Astrocyte of the spinal cord (primary cell): ENCODE measurements at regions not wholly inside any gene's neighbourhood (a gene's known extent, or its start where the extent isn't known, plus 50 kb on each side); places are given as distances from the start of the nearest gene placed in this dataset.

Experiments
- DNase-seq: peaks from one replicate; pipeline ENCODE4 v3.0.0; 2011; ENCODE audit warnings: low read depth, low spot score
- H3K4me3 ChIP-seq: 2 replicates; pipeline ENCODE4 v1.5.1; 2011; ENCODE audit warnings: low read depth, mild to moderate bottlenecking, low read length, moderate library complexity
- in situ Hi-C: cut with HindIII; loops from 2 replicates; pipeline ENCODE4 v1.10.0; 2017; ENCODE audit warnings: low sequenced_read_pairs
- TF ChIP-seq, protein P1 (sequence below): IDR thresholded peaks from 2 replicates; pipeline ENCODE4 v1.5.1; 2012; ENCODE audit warnings: low read depth, mild to moderate bottlenecking, low read length, inconsistent platforms

DNA sequence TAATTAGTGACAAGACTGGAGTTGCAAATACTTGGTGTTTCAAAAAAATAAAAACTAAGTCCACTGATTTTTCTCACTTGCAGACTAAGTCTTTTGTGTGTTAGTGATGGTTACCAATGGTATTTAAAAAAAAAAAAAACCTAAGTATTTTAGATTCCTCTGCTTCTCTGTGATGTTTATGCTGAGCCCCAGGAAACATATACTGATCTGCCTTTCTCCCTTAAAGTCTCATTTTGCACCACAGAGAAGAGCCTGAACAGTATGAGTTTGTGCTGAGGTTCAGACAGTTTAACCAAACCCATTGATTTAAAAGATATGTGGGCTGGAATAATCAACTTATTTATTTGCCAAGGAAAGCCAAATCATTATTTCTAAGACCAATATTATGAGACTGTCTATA, 1305.0 kb downstream of the PCDH18 start:
- TF ChIP-seq, protein P1, sequence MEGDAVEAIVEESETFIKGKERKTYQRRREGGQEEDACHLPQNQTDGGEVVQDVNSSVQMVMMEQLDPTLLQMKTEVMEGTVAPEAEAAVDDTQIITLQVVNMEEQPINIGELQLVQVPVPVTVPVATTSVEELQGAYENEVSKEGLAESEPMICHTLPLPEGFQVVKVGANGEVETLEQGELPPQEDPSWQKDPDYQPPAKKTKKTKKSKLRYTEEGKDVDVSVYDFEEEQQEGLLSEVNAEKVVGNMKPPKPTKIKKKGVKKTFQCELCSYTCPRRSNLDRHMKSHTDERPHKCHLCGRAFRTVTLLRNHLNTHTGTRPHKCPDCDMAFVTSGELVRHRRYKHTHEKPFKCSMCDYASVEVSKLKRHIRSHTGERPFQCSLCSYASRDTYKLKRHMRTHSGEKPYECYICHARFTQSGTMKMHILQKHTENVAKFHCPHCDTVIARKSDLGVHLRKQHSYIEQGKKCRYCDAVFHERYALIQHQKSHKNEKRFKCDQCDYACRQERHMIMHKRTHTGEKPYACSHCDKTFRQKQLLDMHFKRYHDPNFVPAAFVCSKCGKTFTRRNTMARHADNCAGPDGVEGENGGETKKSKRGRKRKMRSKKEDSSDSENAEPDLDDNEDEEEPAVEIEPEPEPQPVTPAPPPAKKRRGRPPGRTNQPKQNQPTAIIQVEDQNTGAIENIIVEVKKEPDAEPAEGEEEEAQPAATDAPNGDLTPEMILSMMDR, result no peak
- no peak overlapping the region for H3K4me3 ChIP-seq
- in situ Hi-C loops, result no loop called here
- DNase-seq, result no peak

DNA sequence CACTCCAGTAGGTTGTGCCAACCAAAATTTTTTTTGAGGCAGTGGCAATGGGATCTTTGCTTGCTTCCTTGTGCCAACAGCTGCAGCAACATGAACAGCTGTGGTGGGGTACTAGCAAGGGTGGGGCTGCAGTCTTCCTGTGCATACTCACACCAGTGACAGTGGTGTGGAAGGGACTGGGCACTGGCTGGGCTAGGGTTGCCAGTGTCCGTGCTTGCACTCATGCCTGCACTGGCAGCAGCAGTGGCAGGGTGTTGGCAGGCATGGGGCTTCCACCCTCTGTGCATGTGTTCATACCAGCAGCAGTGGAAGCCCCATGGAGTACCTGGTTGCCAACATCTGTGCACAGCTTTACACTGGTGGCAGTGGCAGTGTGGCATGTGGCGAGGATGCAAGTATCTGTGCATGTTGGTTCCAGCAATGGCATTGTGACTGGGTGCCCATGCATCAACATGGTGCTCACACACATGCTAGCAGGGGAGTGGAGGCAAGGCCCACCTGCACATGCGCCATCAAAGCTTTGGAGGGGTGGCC, 1312.6 kb downstream of the PCDH18 start:
- DNase-seq, result no peak
- TF ChIP-seq, protein P1, result no peak
- in situ Hi-C loops, result no loop called here
- no peak overlapping the region for H3K4me3 ChIP-seq

DNA sequence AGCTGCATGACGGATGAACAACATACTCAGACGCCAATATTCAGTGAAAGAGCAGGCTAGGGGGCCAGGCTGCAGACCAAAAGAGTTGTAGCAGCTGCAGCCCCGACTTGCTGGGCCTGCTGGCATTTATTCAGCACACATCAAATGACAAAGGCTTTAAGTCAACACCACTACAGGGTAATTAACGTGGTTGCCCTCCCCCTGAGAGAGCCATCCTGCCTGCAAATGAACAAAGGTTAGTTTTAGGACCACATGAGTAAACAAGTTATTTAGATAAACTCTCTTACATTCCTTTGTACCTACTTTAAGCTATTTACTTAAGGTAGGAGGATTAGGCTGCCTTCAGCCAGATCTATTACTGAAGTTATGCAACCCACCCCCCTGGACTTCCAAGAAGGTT, 1329.1 kb downstream of the PCDH18 start:
- DNase-seq, result no peak
- TF ChIP-seq, protein P1, result no peak
- in situ Hi-C loops, result no loop called here
- no peak overlapping the region for H3K4me3 ChIP-seq

DNA sequence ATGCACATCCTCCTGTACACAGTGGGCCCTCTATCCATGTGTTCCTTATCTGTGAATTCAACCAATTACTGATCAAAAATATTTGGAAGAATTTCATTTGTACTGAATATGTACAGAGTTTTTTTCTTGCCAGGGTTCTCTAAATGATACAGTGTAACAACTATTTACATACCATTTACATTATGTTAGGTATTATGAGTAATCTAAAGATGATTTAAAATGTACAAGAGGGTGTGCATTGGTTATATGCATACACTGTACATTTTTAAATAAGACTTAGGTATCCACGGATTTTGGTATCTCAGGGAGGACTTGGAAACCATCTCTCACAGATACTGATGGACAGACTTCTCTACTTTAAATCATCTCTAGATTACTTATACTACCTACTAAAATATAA, 1333.9 kb downstream of the PCDH18 start:
- in situ Hi-C loops, result no loop called here
- no peak overlapping the region for H3K4me3 ChIP-seq
- TF ChIP-seq, protein P1, result no peak
- DNase-seq, result no peak

DNA sequence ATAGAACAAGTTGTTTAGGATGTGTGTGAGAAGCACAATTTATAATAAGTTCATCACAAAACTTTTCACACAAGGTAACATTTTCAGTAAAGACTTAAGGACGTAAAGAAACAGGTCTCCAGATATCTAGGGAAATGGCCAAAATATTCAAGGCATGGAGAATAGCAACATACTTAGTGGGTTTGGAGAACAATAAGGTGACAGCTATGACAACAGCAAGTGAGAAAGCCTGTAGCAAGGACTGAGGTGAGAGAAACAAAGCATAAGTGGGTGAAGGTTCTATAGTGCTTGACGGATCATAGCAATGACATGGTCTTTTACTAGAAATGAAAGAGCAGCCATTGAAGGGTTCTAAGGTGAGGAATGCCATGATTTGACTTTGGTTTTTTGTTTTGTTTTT, 1337.3 kb downstream of the PCDH18 start:
- in situ Hi-C loops, result no loop called here
- TF ChIP-seq, protein P1, result no peak

DNA sequence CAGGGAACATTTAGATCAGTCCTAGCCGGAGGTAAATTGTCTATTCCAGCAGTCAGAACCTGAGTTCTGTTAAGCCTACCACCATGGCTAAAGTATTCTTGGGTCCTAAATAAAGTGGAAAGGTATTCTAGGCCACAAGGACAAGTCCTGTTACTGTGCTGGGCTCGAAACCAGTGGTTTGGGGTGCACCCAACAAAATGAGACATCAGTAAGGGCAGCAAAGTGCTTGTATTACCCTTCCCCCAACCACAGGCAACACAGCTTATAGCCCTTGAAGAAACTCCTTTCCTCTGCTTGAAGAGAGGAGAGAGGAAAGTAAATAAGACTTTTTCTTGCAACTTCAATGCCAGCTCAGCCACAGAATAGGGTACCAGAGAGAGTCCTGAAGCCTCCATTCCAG, 1345.6 kb downstream of the PCDH18 start:
- TF ChIP-seq, protein P1, result no peak
- DNase-seq, result no peak
- H3K4me3 ChIP-seq, result no peak overlapping the region
- in situ Hi-C loops, result no loop called here

More for the DNA sequence above, 1337.3 kb downstream of the PCDH18 start:
- H3K4me3 ChIP-seq, result no peak overlapping the region
- no peak for DNase-seq

DNA sequence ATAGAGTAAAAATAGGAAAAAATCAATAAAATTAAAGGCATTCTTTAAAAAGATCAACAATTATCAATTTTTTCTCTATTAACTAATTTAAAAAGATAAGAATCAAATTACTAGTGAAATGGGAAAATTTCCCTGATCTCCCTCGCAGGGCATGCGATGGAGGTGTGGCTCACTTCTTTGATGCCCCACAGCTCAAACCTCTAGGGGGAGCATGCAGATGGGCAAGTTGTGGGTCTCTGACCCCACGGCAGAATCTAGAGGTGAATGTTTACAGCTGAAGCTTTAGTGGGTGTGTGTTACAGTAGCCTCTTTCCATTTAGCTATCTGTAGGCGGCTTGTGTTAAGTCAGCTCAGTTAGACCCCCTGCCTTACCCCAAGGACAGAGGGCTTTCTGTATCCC, 1348.8 kb downstream of the PCDH18 start:
- no peak for DNase-seq
- in situ Hi-C loops, result no loop called here
- H3K4me3 ChIP-seq, result no peak overlapping the region
- TF ChIP-seq, protein P1, result no peak
